ENCODE measurements at regions not wholly inside any gene's neighbourhood (a gene's known extent, or its start where the extent isn't known, plus 50 kb on each side); places are given as distances from the start of the nearest gene placed in this dataset.

DNA sequence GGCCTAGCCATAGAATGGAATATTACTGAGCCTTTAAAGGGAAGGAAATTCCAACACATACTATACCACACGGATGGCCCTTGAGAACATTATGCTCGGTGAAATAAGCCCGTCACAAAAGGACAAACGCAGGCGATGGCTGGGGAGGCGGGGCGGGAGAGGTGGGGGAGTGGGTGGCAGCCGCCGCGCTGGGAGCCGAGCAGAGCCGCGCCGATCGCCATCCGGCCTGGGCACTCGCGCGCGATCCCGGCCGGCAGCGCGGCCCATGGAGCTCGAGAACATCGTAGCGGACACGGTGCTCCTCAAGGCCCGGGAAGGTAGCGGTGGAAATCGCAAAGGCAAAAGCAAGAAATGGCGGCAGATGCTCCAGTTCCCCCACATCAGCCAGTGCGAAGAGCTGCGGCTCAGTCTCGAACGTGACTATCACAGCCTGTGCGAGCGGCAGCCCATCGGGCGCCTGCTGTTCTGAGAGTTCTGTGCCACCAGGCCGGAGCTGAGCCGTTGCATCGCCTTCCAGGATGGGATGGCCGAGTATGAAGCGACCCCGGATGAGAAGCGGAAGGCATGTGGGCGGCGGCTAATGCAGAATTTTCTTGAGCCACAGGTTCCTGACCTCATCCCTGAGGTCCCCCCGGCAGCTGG is 140.1 kb downstream of the ZDHHC20 start:
- DNase-seq (ENCODE audit: low spot score), result no peak

DNA sequence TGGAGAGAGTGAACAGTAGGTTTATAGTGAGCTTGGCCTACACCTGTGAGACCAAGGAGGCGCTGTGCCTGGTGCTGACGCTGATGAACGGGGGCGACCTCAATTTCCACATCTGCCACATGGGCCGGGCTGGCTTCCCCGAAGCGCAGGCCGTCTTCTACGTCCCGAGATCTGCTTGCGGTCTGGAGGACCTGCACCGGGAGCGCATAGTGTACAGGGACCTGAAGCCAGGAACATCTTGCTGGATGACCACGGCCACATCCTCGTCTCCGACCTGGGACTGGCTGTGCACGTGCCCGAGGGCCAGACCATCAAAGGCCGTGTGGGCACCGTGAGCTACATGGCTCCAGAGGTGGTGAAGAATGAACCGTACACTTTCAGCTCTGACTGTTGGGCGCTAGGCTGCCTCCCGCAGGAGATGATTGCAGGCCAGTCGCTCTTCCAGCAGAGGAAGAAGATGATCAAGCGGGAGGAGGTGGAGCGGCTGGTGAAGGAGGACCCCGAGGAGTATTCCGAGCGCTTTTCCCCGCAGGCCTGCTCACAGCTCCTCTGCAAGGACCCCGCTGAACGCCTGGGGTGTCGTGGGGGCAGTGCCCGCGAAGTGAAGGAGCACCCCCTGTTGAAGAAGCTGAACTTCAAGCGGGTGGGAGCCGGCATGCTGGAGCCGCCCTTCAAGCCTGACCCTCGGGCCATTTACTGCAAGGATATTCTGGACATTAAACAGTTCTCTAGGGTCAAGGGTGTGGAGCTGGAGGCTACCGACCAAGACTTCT is 139.0 kb downstream of the ZDHHC20 start:
- DNase-seq (ENCODE audit: low spot score), result no peak

DNA sequence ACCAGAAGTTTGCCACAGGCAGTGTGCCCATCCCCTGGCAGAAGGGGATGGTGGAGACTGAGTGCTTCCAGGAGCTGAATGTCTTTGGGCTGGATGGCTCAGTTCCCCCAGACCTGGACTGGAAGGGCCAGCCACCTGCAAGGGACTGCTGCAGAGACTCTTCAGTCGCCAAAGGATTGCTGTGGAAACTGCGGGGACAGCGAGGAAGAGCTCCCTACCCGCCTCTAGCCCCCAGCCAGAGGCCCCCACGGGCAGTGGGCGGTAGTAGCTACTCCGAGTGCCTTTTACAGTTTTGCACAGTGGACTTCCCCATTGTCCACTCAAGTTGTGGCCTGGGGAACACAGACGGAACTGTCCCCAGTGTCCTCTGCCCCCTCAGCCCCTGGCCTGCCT is 138.5 kb downstream of the ZDHHC20 start:
- DNase-seq (ENCODE audit: low spot score), result no peak

DNA sequence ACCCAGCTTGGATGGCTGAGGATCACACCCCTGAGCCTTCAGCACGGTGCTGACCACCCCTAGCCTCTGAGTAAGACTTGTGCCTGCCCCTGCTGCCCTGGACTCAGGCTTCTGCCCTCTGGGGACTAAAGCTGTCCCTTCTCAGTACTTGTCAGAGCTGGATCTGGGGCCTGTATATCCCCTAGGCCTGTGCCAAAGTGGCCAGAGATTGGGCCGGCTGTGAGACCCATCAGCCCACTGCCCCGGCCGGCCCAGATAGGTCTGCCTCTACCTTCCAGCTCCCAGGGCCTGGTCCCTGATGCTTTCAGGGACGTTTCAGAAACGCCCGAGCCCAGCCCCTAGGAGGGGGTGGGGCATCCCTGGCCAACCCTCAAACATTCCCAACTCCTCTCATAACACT is 137.8 kb downstream of the ZDHHC20 start:
- DNase-seq (ENCODE audit: low spot score), result no peak

DNA sequence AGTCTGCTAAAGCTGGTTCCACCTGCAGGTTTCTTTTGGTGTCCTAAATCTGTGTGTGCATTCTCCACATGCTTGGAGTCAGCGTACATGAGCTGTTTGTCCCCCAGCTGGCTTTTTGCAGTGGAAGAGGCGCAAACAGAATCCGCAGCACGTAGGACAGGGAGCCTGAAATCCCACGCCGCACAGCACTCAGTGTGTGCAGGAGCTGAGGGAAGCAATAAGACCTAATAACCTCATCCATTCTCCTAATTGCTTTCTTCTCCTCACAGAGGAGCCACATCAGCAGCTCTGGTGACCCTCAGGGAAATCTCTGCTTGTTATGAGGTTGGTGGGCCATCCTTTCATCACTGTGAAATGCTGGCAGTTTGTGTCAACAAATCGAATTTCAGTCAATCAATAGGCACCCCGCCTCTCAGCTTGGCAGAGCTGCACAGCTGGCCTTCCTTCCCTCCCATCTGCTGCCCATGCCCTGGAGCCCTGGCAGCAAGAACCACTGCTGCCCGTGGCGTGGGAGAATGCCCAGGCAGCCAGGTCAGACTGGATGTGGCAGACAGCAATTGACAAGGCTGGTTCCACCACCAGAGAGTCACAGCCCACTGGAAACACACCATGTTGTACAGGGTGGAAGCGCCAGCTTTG is 136.7 kb downstream of the ZDHHC20 start:
- peak; percentile 50 for DNase-seq (ENCODE audit: low spot score)

All from globus pallidus (tissue), 1 donor.